Small intestine (tissue), 7 donors: ENCODE measurements at regions not wholly inside any gene's neighbourhood (a gene's known extent, or its start where the extent isn't known, plus 50 kb on each side); places are given as distances from the start of the nearest gene placed in this dataset.

ENCODE experiments used
- DNase-seq, 2 donors: peaks; one replicate each; pipeline versions ENCODE4 v3.0.0 to v3.0.0-alpha.2; 2013
- FAIRE-seq: peaks from 2 replicates; lab custom pipeline; 2012; peaks lifted over from hg19 to GRCh38; lab: Jason Lieb, UNC
- H3K27ac ChIP-seq, 3 donors: one replicate each; pipeline ENCODE4 v1.5.1; 2013; ENCODE audit warnings: low read length in 2 of 3, mild to moderate bottlenecking in 2 of 3, control low read depth in 1 of 3, inconsistent platforms in 1 of 3, low read depth in 1 of 3, moderate library complexity in 1 of 3
- H3K27me3 ChIP-seq, 3 donors: one replicate each; pipeline ENCODE4 v1.6.1; 2013; ENCODE audit warnings: low read length in 3 of 3, inconsistent platforms in 1 of 3; ENCODE audit not compliant: control insufficient read depth in 3 of 3, insufficient read depth in 3 of 3
- H3K36me3 ChIP-seq, 3 donors: one replicate each; pipeline ENCODE4 v1.6.1; 2013; ENCODE audit warnings: low read length in 3 of 3, inconsistent platforms in 1 of 3, low read depth in 1 of 3, mild to moderate bottlenecking in 1 of 3, moderate library complexity in 1 of 3; ENCODE audit not compliant: control insufficient read depth in 3 of 3, insufficient read depth in 2 of 3
- H3K4me1 ChIP-seq, 3 donors: one replicate each; pipeline ENCODE4 v1.6.1; 2013; ENCODE audit warnings: low read length in 2 of 3, inconsistent platforms in 1 of 3, low read depth in 1 of 3, mild to moderate bottlenecking in 1 of 3, moderate library complexity in 1 of 3; ENCODE audit not compliant: control insufficient read depth in 3 of 3, insufficient read depth in 2 of 3
- H3K4me3 ChIP-seq, 3 donors: one replicate each; pipeline ENCODE4 v1.5.1; 2013; ENCODE audit warnings: low read length in 3 of 3, control low read depth in 1 of 3, inconsistent platforms in 1 of 3, low read depth in 1 of 3, mild to moderate bottlenecking in 1 of 3, moderate library complexity in 1 of 3
- H3K9me3 ChIP-seq, 2 donors: one replicate each; pipeline ENCODE4 v1.6.1; 2013; ENCODE audit warnings: low read depth in 1 of 2, low read length in 1 of 2; ENCODE audit not compliant: control insufficient read depth in 2 of 2, insufficient read depth in 1 of 2
- WGBS, 3 donors: extraction: QIAGEN DNeasy Blood & Tissue Kit; methylation state at CpG; one replicate each; pipeline ENCODE4 v1.1.7; 2013; 5-methylcytosine and 5-hydroxymethylcytosine counted together
- donor health status: healthy with polysubstance abuse.
- donor health status: control.
- donor health status: control.
- donor health status: Bipolar disorder and iron deficiency.
- donor health status: healthy.

GRCh38 chr11:24389575-24389974, 107.3 kb upstream of the LUZP2 start:
- H3K4me3 ChIP-seq: no peak overlapping the region
- H3K36me3 ChIP-seq: no peaks in the 10 kb centered on the region
- FAIRE-seq (no peak), DNase-seq (no peak)
- H3K27me3 ChIP-seq: no peaks in the 10 kb centered on the region
- no peaks in the 10 kb centered on the region for H3K9me3 ChIP-seq
- H3K4me1 ChIP-seq: no peaks in the 10 kb centered on the region
- H3K27ac ChIP-seq: no peak overlapping the region
- WGBS, 3 donors: 78 to 87% (median 82%) methylated on average over 5 of the region's 5 CpGs

GRCh38 chr11:24390016-24390415, 106.8 kb upstream of the LUZP2 start:
- Histone ChIP-seq H3K27ac (no peak overlapping the region), H3K4me3 (no peak overlapping the region), H3K27me3 (no peaks in the 10 kb centered on the region), H3K4me1 (no peaks in the 10 kb centered on the region), H3K36me3 (no peaks in the 10 kb centered on the region), H3K9me3 (no peaks in the 10 kb centered on the region)
- FAIRE-seq: no peak
- WGBS, 3 donors: 60 to 66% (median 65%) methylated on average over 5 of the region's 5 CpGs
- DNase-seq: no peak

- Histone ChIP-seq H3K27me3 (no peaks in the 10 kb centered on the region), H3K36me3 (no peaks in the 10 kb centered on the region), H3K9me3 (no peaks in the 10 kb centered on the region), H3K4me3 (no peak overlapping the region), H3K27ac (no peak overlapping the region), H3K4me1 (no peaks in the 10 kb centered on the region)
- 76 to 84% (median 76%) methylated on average over 1 of the region's 1 CpG for WGBS, 3 donors
- DNase-seq (no peak), FAIRE-seq (no peak)
Measured at GRCh38 chr11:24390762-24391161, 106.1 kb upstream of the LUZP2 start.

- Histone ChIP-seq H3K4me1 (no peaks in the 10 kb centered on the region), H3K27ac (no peak overlapping the region), H3K36me3 (no peaks in the 10 kb centered on the region), H3K9me3 (no peaks in the 10 kb centered on the region), H3K27me3 (no peaks in the 10 kb centered on the region), H3K4me3 (no peak overlapping the region)
- DNase-seq (no peak), FAIRE-seq (no peak)
- 43 to 73% (median 55%) methylated on average over 3 of the region's 3 CpGs for WGBS, 3 donors
Measured at GRCh38 chr11:24391167-24391566, 105.7 kb upstream of the LUZP2 start.

- no peaks in the 10 kb centered on the region for H3K36me3 ChIP-seq
- H3K27ac ChIP-seq: no peak overlapping the region
- no peaks in the 10 kb centered on the region for H3K4me1 ChIP-seq
- no peak for DNase-seq
- 79 to 84% (median 82%) methylated on average over 10 of the region's 10 CpGs for WGBS, 3 donors
- H3K4me3 ChIP-seq: no peak overlapping the region
- no peak for FAIRE-seq
- H3K27me3 ChIP-seq: no peaks in the 10 kb centered on the region
- H3K9me3 ChIP-seq: no peaks in the 10 kb centered on the region
Measured at GRCh38 chr11:24400059-24400665, 96.7 kb upstream of the LUZP2 start.

- Histone ChIP-seq H3K27ac (no peak overlapping the region), H3K36me3 (no peaks in the 10 kb centered on the region), H3K4me3 (no peak overlapping the region), H3K4me1 (no peaks in the 10 kb centered on the region), H3K9me3 (no peaks in the 10 kb centered on the region), H3K27me3 (no peaks in the 10 kb centered on the region)
- 73 to 80% (median 73%) methylated on average over 6 of the region's 6 CpGs for WGBS, 3 donors
- DNase-seq (no peak), FAIRE-seq (no peak)
Measured at GRCh38 chr11:24406389-24406788, 90.5 kb upstream of the LUZP2 start.

- Histone ChIP-seq H3K9me3 (no peaks in the 10 kb centered on the region), H3K27ac (no peak overlapping the region), H3K4me1 (no peaks in the 10 kb centered on the region), H3K36me3 (no peaks in the 10 kb centered on the region), H3K4me3 (no peak overlapping the region), H3K27me3 (no peaks in the 10 kb centered on the region)
- FAIRE-seq (no peak), DNase-seq (no peak)
- 89 to 95% (median 90%) methylated on average over 9 of the region's 9 CpGs for WGBS, 3 donors
Measured at GRCh38 chr11:24406980-24407379, 89.9 kb upstream of the LUZP2 start.

GRCh38 chr11:24407733-24408132, 89.1 kb upstream of the LUZP2 start:
- Histone ChIP-seq H3K27me3 (no peaks in the 10 kb centered on the region), H3K4me3 (no peak overlapping the region), H3K27ac (no peak overlapping the region), H3K4me1 (no peaks in the 10 kb centered on the region), H3K9me3 (no peaks in the 10 kb centered on the region), H3K36me3 (no peaks in the 10 kb centered on the region)
- 40 to 58% (median 47%) methylated on average over 3 of the region's 3 CpGs for WGBS, 3 donors
- DNase-seq: no peak
- no peak for FAIRE-seq

- Histone ChIP-seq H3K27ac (no peak overlapping the region), H3K4me1 (no peaks in the 10 kb centered on the region), H3K36me3 (no peaks in the 10 kb centered on the region), H3K4me3 (no peak overlapping the region), H3K27me3 (no peaks in the 10 kb centered on the region), H3K9me3 (no peaks in the 10 kb centered on the region)
- DNase-seq (no peak), FAIRE-seq (no peak)
Measured at GRCh38 chr11:24408202-24408601, 88.7 kb upstream of the LUZP2 start.
